WTC11 (cell line): ENCODE measurements at regions not wholly inside any gene's neighbourhood (a gene's known extent, or its start where the extent isn't known, plus 50 kb on each side); places are given as distances from the start of the nearest gene placed in this dataset.
"Not testable (repeated sequence)": the region's sequence is repeated elsewhere in the genome, so short reads cannot be mapped to it uniquely, and the experiment has no call there.

Source experiments
- ATAC-seq: fragments of 200-7000 bp; cut with Tn5 transposase; 2 replicates; pipeline ENCODE4 v1.10.0; 2021; ENCODE audit warnings: mild to moderate bottlenecking, moderate library complexity
- CTCF ChIA-PET: fragments of 300-600 bp; sonication (Branson Sonifier 250); formaldehyde crosslinking; loops from one replicate; lab custom pipeline; 2021; ENCODE audit warnings: antibody characterized with exemption; lab: Charles Lee
- POLR2A ChIA-PET: fragments of 350-600 bp; sonication (Branson Sonifier 250); formaldehyde crosslinking; loops from one replicate; lab custom pipeline; 2021; ENCODE audit warnings: antibody characterized with exemption; lab: Charles Lee
- DNase-seq: peaks from one replicate; pipeline ENCODE4 v3.0.0; 2021; ENCODE audit warnings: low spot score
- H3K27ac Mint-ChIP-seq: 2 replicates; pipeline ENCODE4 v1.8.0; 2021; ENCODE audit warnings: mixed read lengths
- H3K27me3 Mint-ChIP-seq: 2 replicates; pipeline ENCODE4 v1.8.0; 2021; ENCODE audit warnings: low read depth, mild to moderate bottlenecking, moderate library complexity, mixed read lengths
- H3K36me3 Mint-ChIP-seq: 2 replicates; pipeline ENCODE4 v1.8.0; 2021; ENCODE audit warnings: mixed read lengths
- H3K4me1 Mint-ChIP-seq: 2 replicates; pipeline ENCODE4 v1.8.0; 2022; ENCODE audit warnings: mixed read lengths
- H3K4me3 Mint-ChIP-seq: 2 replicates; pipeline ENCODE4 v1.8.0; 2021; ENCODE audit warnings: mild to moderate bottlenecking, moderate library complexity, mixed read lengths
- H3K9me3 Mint-ChIP-seq: 2 replicates; pipeline ENCODE4 v1.8.0; 2021; ENCODE audit warnings: mixed read lengths
- AFF4 ChIP-seq: sonication (generic); formaldehyde crosslinking; IDR thresholded peaks from 2 replicates; pipeline ENCODE4 v1.8.1; 2023; ENCODE audit warnings: mild to moderate bottlenecking, missing genetic modification reagents, borderline replicate concordance
- ARID4B ChIP-seq: sonication (generic); formaldehyde crosslinking; IDR thresholded peaks from 2 replicates; pipeline ENCODE4 v1.8.0; 2023; ENCODE audit warnings: missing genetic modification reagents, mild to moderate bottlenecking, borderline replicate concordance
- ATF3 ChIP-seq: sonication (generic); formaldehyde crosslinking; conservative IDR thresholded peaks from 2 replicates; pipeline ENCODE4 v1.8.1; 2022; ENCODE audit warnings: mild to moderate bottlenecking, missing genetic modification reagents
- ESRRA ChIP-seq: sonication (generic); formaldehyde crosslinking; IDR thresholded peaks from 2 replicates; pipeline ENCODE4 v1.8.1; 2022; ENCODE audit warnings: mild to moderate bottlenecking, missing genetic modification reagents, borderline replicate concordance
- HMGA2 ChIP-seq: fragments of 250-450 bp; sonication (Bioruptor Pico); IDR thresholded peaks from 2 replicates; pipeline ENCODE4 v1.4.0; 2021; ENCODE audit warnings: mild to moderate bottlenecking, moderate library complexity
- HMGXB4 ChIP-seq: sonication (generic); formaldehyde crosslinking; IDR thresholded peaks from 2 replicates; pipeline ENCODE4 v1.8.1; 2023; ENCODE audit warnings: mild to moderate bottlenecking, moderate library complexity, missing genetic modification reagents
- KAT7 ChIP-seq: sonication (generic); formaldehyde crosslinking; IDR thresholded peaks from 2 replicates; pipeline ENCODE4 v1.8.1; 2023; ENCODE audit warnings: missing genetic modification reagents, mild to moderate bottlenecking, borderline replicate concordance
- PREB ChIP-seq: sonication (generic); formaldehyde crosslinking; IDR thresholded peaks from 2 replicates; pipeline ENCODE4 v1.8.1; 2022; ENCODE audit warnings: mild to moderate bottlenecking, missing genetic modification reagents, moderate library complexity, borderline replicate concordance
- STAT6 ChIP-seq: sonication (generic); formaldehyde crosslinking; conservative IDR thresholded peaks from 2 replicates; pipeline ENCODE4 v1.8.1; 2023; ENCODE audit warnings: mild to moderate bottlenecking, low read depth, missing genetic modification reagents, moderate library complexity
- ZBTB21 ChIP-seq: sonication (generic); formaldehyde crosslinking; IDR thresholded peaks from 2 replicates; pipeline ENCODE4 v1.8.1; 2023; ENCODE audit warnings: mild to moderate bottlenecking, missing genetic modification reagents, borderline replicate concordance
- ZNF396 ChIP-seq: fragments of 250-450 bp; sonication (Bioruptor Pico); IDR thresholded peaks from 2 replicates; pipeline ENCODE4 v1.8.0; 2021; ENCODE audit warnings: mild to moderate bottlenecking, moderate library complexity, borderline replicate concordance
- ZNF423 ChIP-seq: fragments of 250-450 bp; sonication (Bioruptor Pico); IDR thresholded peaks from 2 replicates; pipeline ENCODE4 v2.1.2; 2022; ENCODE audit warnings: mild to moderate bottlenecking, moderate library complexity
- ZNF671 ChIP-seq: fragments of 250-450 bp; sonication (Bioruptor Pico); IDR thresholded peaks from 2 replicates; pipeline ENCODE4 v1.8.0; 2021; ENCODE audit warnings: mild to moderate bottlenecking
- ZSCAN18 ChIP-seq: fragments of 250-450 bp; sonication (Bioruptor Pico); IDR thresholded peaks from 2 replicates; pipeline ENCODE4 v2.1.2; 2022; ENCODE audit warnings: mild to moderate bottlenecking, moderate library complexity

- H3K27me3 Mint-ChIP-seq, POLR2A ChIA-PET, H3K4me3 Mint-ChIP-seq, H3K27ac Mint-ChIP-seq, ATAC-seq, DNase-seq, H3K4me1 Mint-ChIP-seq, CTCF ChIA-PET: not testable (repeated sequence)
- peaks cover 100% of the 10 kb centered on the region for H3K9me3 Mint-ChIP-seq
- peaks cover 75% of the 10 kb centered on the region for H3K36me3 Mint-ChIP-seq
These were observed 1236.4 kb upstream of the CNTN5 start for GRCh38 chr11:97784388-97784787.

GRCh38 chr11:97786961-97787360 is 1233.8 kb upstream of the CNTN5 start:
- POLR2A ChIA-PET = no interaction called here
- Mint-ChIP-seq H3K4me3 (no peak overlapping the region), H3K4me1 (no peaks in the 10 kb centered on the region), H3K9me3 (peaks cover 93% of the 10 kb centered on the region), H3K36me3 (peaks cover 63% of the 10 kb centered on the region), H3K27ac (no peak overlapping the region), H3K27me3 (peaks cover 9% of the 10 kb centered on the region)
- ATAC-seq (no peak), DNase-seq (no peak)
- CTCF ChIA-PET = no interaction called here
- TF ChIP-seq ESRRA (CRISPR knock-in tag) = no peak
- TF ChIP-seq ZNF671 (CRISPR knock-in tag) = no peak
- TF ChIP-seq ARID4B (CRISPR knock-in tag) = no peak
- TF ChIP-seq KAT7 = no peak
- TF ChIP-seq, all 79 proteins: peak for 0

- Mint-ChIP-seq H3K27ac (no peak overlapping the region), H3K4me1 (no peaks in the 10 kb centered on the region)
- ATAC-seq = no peak
- TF ChIP-seq PREB (no peak), KAT7 (no peak), STAT6 (no peak), HMGA2 (CRISPR knock-in tag) (no peak), ATF3 (CRISPR knock-in tag) (no peak), AFF4 (no peak), ZNF396 (no peak), ZBTB21 (CRISPR knock-in tag) (no peak), HMGXB4 (CRISPR knock-in tag) (no peak), ZNF671 (CRISPR knock-in tag) (no peak), ZNF423 (no peak), ZSCAN18 (CRISPR knock-in tag) (no peak)
These were observed 1225.9 kb upstream of the CNTN5 start for GRCh38 chr11:97794876-97795275.

More at GRCh38 chr11:97794876-97795275, 1225.9 kb upstream of the CNTN5 start:
- POLR2A ChIA-PET = no interaction called here
- DNase-seq = no peak
- H3K27me3 Mint-ChIP-seq = no peaks in the 10 kb centered on the region
- H3K36me3 Mint-ChIP-seq = peaks cover 8% of the 10 kb centered on the region
- CTCF ChIA-PET = no interaction called here
- peaks cover 24% of the 10 kb centered on the region for H3K9me3 Mint-ChIP-seq
- no peak overlapping the region for H3K4me3 Mint-ChIP-seq
